HG03439 (cell line): ENCODE measurements at regions not wholly inside any gene's neighbourhood (a gene's known extent, or its start where the extent isn't known, plus 50 kb on each side); places are given as distances from the start of the nearest gene placed in this dataset.

Experiments
- ATAC-seq: cut with Tn5 transposase; IDR thresholded peaks from one replicate; pipeline ENCODE4 v1.9.1; 2021; ENCODE audit warnings: mild to moderate bottlenecking, moderate library complexity; ENCODE audit not compliant: unreplicated experiment

DNA sequence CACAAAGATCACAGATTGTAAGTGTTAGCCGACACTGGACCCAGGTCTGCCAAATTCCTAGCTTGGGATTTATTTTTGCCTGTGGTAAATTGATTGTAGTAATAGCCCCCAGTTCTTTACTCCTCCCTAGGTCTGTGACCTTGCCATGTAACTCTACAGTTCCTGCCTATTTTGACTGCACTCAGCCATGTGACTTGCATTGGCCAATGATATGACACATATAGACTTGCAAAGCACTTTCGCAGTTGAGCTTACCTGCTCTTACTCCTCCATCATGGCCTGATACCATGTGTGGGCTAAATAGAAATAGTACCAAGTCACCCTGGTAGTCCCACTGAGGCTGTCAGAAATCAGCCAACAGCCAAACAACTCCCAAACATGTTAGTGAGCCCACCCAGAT lies 240.3 kb downstream of the DUSP6 start:
- no peak for ATAC-seq

DNA sequence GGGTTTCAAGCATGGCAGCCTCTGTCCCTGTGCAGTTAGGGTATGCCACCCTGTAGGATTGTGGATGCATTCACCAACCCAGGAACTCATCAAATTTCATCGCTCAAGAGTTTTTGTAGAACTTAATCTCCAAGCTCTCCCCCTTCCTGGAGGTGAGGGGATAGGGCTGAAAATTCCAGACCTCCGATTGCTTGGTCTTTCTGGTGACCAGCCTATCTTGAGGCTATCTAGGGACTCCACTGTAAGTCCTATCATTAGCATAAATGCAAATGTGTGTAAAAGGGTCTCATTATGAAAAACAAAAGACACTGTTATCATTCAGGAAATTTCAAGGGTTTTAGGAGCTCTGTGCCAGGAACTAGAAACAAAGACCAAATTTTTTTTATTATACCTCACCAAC lies 244.0 kb downstream of the DUSP6 start:
- ATAC-seq, result no peak

DNA sequence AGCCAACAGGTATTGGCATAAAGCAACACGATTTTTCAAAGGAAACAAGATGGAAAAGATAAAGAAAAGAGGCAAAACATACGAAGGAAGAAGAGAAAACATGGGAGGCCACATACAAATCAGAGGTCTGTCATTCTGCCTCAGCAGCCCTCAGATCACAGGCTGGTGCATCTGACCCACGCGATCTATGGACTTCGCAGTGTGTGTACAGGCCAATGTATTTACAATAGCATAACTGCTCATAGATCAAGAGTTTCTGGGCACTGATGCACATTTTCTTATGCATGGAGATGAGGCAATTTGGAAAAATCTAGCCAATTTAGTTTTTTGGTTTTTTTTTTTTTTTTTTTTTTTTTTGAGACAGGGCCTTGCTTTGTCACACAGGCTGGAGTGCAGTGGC lies 245.4 kb downstream of the DUSP6 start:
- no peak for ATAC-seq

DNA sequence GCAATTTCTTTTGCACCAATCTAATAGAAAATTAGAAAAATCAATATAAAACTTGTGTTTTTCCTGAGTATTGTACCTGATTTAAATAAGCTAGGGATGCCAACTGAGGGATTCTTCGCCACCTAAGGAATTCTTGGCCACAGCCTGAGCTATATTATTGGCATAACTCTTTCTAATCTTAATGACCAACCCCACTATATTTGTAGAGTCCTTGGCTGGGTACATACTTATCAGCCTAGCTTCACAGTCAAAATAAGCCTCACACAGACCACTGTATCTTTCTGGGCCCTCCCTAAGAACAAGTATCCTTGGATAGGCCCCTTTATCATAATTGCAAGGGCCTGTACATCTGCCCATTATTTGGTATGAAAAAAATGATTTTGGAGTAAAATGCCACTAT lies 247.1 kb downstream of the DUSP6 start:
- no peak for ATAC-seq

DNA sequence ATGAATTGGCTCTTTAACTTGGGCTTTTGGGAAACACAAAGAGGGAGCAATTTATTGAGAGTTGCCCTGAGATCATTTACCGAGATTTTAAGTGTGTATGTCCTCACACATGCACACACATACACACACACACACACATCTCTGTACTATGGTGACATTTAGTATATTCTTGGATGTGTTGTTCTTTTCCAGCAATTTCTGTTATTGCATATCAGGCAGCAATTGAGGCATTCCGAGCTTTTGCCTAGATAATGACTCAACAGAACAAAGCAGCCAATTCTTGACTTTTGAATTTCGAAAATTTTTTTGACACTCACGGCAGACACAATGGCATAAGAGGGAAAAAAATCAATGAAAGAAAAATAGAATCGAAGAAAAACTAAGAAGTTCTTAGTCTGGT lies 248.5 kb downstream of the DUSP6 start:
- no peak for ATAC-seq

DNA sequence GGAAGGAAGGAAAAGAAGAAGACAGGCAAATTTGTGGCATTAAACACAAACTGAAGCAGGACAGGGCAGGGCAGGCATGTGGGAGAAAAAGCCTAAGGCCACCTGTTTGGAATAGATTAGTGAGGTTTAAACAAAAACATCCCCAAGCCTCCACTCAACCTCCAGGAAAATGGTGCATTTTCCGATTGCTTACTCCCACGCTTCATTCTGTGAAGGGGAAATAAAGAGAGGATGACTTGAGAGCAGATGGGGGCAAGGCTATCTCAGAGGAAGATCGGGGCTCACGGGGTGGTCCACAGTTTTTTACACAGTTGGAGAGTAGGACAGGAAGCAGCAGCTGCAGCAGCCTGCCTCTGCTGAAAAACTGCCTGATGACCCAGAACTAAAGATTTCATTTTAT lies 250.9 kb downstream of the DUSP6 start:
- no peak for ATAC-seq

DNA sequence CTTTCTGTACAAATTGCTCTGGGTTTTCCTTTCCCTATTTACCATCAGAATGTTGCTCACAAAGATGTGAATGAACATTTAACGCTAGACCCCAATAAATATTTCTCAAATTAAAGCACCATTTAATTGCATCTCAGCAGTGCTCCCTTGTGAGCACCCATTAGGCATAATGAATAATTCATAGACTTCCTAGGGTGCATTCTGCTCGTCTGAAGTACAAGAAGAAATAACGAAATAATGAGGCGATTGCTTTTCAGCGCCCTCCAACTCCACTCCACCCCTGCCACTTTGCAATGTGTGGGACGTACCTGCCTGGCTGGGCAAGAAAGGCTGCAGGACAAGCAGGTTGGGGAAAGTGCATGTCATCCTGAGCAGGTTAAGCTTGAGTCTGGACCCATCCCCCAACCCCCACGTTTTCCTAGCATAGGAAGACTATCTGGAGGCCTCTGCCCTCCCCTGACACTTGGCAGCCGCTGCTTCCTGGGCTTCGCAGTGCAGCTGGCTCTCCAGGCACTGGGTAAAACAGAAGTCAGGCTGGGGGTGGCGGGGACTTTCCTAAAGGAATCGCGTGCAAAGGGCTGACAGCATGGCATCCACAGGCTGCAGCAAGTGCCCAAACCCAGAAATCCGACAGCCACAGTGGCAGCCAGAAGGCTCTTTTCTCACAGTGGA lies 253.7 kb downstream of the DUSP6 start:
- ATAC-seq, result no peak

DNA sequence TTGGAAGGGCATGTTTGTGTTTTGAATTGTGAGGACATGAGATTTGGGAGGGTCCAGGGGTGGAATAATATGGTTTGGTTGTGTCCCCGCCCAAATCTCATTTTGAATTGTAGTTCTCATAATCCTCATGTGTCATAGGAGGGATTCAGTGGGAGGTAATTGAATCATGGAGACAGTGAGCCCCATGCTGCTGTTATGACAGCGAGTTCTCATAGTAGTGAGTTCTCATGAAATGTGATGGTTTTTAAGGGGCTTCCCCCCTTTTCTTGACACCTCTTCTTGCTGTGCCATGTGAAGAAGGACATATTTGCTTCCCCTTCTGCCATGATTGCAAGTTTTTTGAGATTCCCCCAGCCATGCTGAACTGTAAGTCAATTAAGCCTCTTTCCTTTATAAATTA lies 260.0 kb downstream of the DUSP6 start:
- ATAC-seq, result no peak

DNA sequence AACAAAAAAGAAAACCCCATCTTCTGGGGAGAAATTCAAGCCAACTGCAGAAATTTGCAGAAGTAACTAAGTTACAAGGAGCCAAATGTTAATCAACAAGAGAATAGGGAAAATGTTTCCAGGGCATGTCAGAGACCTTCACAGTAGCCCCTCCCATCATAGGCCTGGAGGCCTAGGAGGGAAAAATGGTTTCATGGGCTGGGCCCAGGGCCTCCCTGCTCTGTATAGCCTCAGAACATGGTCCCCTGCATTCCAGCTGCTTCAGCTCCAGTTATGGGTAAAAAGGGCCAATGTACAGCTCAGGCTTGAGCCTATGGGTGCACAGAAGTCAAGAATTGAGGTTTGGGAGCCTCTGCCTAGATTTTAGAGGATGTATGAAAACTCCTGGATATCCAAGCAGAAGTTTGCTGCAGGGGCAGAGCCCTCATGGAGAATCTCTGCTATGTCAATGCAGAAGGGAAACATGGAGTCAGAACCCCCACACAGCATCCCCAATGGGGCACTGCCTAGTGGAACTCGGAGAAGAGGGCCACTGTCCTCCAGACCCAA lies 260.9 kb downstream of the DUSP6 start:
- ATAC-seq, result no peak

DNA sequence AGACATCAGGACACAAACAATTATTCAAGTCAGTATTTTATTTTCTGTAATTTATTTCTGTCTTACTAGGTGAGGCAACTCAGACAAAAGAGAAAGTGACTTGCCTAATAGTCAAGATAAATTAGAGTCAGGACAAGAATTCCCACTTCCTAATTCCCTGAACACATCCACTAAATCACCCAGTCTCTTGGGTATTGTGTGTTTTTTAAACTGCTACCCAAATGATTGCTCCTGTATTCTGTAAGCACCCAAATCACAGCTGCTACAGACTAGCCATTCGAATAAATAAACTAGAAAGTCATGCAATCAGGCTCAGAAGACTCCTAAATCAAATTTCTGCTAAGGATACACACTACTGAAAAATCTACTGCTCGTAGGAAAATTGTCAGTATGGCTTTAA lies 263.0 kb downstream of the DUSP6 start:
- no peak for ATAC-seq

DNA sequence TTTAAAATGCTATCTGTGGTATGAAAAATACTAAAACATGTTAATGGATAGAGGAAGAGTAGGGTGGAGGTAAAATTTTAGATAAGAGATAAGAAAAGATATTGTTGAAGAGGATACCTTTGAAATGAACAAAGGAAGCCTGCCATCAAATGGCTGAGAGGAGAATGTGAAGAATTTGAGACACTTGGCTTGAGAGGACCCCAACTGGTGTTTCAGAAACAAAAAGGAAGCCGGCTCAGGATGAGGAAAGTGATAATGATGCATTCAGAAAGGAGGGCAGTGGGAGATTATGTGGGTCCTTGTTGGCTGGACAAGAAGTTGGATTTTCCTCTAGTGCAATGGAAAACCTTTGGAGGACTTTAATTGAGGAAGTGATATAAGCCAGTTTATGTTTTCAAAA lies 264.4 kb downstream of the DUSP6 start:
- ATAC-seq, result no peak

DNA sequence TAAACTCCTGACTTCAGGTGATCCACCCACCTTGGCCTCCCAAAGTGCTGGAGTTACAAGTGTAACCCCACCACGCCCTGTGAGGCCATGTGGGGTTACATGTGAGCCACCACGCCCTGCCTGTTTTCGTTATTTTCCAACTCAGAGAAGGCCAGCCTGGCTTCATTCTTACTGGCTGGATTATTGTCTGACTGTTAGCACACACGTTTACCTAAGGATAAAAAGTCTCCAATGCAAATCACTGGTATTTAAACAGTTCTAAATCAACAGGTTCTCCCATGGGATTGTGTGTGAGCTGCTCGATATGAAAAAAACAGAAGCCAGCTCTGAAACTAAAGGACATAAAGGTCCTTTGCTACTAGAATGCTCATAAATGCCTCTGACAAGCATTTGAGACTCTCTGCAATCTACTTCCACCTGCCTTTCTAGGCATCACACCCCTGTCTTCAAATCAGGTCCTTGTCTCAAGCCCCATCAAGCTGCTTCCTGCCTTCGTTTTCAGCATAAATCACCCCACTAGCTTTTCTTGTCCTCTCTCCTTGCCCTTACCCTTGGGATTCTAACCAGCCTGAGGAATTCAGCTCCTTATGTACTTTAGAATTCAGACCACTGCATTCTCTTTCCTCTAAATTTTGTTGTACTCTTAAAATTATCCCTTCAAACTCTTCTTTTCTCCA lies 265.0 kb downstream of the DUSP6 start:
- no peak for ATAC-seq

DNA sequence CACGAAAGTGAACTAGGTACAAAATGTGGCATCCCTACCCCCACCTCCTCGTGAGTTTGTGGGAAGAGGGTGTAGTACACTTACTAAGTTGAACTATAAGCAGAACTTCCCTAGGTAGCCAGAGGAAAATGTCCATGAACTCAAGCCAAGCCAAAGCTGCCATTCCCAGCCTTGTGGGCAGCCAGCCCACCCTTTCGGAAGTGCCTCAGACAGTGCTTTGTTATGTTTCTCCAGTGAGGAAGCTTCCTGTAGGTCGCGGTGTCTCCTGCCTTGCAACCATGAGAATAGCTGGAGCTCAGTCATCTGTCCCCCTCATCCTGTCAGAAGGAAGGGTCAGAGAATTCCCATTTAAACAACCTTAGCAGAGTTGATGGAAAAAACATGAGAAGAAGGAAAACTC lies 266.9 kb downstream of the DUSP6 start:
- no peak for ATAC-seq

DNA sequence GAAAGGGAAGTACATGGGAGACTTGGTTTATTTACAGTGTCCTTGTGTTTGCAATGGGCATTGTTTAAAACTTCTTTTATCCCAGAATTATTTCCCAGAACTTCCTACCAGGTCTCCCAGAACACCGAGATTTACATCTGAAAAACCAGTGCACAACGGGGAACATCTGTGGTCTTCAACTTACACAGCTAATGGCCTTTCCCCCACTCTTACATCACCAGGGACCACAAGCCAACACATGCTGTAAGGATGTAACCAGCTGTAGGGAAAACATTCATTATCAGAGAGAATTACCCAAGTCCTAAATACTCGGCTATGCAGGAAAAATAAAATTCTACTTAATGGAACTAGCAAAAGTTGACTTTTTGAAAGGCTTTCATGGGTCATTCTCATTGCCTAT lies 267.6 kb downstream of the DUSP6 start:
- ATAC-seq, result no peak

DNA sequence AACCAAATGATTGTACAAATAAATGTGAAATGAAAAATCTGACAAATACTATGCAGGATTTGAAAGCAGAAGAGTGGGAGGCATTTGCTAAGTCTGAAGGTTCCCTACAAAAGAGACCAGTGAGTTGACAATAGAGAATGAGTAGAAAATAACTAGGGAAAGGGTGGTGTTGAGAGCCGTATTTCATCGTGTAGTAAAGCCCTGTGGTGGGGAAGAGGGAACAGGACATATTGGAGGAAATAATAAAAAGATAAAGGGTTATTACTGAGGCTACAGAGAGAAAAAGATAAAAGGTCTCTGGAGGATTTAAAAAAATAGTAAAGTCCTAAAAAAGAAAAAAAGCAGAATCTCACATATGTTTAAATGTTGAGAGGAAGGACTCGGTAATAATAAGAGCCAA lies 268.8 kb downstream of the DUSP6 start:
- ATAC-seq, result no peak

DNA sequence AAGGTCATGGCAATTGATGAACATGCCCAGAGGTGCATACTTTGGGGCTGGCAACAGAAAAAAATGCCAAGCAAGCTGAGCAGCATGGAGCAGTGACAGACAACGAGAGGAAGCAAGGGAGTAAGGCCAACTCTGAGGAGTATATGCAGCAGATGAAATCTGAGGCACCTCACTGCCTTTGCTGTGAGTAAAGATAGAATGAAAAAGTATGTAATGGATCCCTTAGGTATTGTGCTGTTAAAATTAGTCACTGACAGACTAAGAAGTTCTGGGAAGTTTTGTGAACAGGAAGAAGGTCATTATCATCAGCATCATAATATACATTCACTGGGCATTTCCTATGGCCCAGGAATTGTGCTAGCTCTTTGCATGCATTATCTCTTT lies 269.9 kb downstream of the DUSP6 start:
- no peak for ATAC-seq

DNA sequence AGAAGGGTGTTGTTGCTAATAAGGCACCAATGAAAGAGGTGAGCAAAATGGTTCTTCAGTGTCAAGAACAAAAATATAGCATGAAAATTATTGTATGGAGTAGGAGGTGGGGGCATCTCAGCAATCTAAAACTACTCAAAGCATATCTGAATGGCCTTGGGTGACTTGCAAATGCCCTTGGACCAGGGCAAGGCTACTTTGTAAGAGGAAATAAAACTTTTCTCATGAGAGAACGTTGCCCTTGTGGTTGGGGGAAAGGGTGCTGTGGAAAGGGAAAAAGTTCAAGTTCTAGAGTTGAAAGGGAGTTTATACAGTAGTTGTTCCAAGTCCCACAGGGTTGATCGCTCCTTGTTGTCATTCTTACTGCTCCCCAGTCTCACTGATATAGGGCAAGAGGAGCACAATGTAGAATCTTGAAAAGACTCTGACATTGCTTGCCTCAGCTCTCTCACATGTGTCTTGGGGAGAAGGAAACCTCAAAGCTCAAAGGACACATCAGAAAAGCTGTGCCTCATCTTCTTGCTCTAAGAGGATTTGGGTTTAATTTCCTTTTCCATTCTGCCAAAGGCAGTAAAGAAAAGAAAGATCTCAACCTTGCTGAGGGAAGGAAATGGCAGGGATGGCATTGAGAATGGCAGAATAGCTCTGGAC lies 270.5 kb downstream of the DUSP6 start:
- ATAC-seq, result no peak

DNA sequence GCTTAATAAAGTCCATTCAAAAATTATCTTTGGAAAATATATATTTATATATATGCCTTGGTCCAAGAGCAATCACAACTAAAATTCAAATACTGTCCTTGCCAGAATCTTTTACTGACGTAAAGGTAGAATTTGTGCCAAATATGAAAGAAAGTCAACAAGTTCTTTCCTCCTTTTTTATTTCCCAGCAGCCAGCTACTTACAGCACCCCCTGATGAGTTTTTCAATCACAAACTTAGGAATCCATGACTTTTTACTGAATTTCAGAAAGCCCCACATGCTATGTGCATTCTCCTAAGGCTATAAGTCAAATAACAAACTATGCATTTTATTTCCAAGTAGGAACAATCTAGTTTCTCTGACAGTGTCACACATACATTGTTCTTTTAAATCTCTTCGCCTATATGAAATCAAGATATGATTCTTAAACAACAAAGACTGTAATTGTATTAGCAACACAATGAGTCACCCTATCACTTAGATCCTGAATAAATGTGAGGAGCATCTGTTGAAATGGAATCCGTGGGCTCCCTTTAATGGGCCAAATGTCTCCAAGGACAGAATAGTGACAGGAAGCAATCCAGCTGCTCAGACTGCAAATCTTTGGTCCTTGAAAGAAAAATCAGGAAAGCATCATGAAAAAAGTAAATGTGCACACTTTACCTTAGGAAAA lies 271.4 kb downstream of the DUSP6 start:
- ATAC-seq, result no peak

DNA sequence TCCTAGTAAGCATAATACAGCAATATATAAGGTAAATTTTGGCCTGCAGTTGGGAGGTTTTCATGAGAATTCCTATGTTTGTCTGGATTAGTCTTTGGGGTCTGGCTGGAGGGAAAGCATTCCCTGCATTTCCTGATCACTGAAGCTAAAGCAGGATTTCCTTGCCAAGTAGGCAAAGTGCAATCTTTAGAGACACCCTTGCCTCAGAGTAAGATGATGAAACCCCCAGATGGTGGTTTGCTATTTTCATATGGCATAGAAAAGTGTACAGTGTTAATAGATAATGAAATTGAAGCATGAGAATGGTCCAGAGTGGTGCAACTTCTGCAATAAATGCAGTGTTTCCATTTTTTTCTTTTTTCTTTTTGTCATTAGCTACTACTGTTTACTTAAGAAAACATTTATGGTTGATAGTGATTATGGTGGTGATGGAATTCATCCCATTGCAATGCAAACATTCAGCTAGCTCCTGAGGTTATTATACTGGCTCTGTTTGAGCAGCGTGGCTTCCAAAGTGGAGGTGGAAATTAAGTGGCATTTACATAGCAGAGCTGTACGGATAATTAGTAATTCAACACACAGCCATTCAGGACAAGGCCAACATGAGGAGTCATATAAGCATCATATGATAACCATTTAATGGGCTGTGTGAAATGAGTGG lies 276.3 kb downstream of the DUSP6 start:
- ATAC-seq, result no peak

DNA sequence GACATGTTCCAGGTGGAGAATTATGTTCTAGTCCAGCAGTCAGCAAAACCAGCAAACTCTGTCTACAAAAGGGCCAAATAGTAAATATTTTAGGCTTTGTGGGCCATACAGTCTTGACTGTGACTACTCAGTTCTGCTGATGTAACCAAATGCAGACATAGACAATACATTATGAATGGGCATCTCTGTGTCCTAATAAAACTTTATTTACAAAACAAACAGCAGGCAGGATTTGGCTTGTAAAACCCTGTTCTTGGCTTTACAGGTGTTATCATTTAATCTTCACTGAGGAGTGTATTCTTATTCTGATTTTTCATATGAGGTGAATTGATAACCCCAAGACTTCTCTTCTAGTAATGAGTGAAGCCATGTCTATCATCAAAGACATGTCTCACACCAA lies 278.6 kb downstream of the DUSP6 start:
- no peak for ATAC-seq

DNA sequence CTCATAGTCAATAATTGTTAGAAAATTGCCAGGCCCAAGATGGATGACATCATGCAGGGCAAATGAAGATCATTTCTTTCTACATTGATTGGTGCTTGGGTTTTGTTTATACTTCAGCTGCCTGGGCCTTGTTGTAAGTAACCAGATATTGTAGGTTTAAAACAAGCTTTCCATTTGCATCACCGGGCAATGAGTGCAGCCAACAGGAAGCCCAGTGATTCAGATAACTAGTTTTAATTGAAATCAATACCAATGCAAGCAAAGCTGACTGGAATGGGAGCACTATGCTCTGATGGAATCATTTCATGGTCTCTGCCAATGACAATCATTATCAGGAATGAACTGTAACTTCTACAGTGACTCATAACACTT lies 279.3 kb downstream of the DUSP6 start:
- ATAC-seq, result no peak
